ENCODE measurements at regions not wholly inside any gene's neighbourhood (a gene's known extent, or its start where the extent isn't known, plus 50 kb on each side); places are given as distances from the start of the nearest gene placed in this dataset.

GRCh38 chr2:120499784-120500495 lies 154.0 kb downstream of the INHBB start (continued):
- no peak for TF ChIP-seq AKNA (CRISPR knock-in tag; IDR thresholded peaks at IDR 0.05; ENCODE audit: borderline replicate concordance)
- no peak for TF ChIP-seq PRMT3 (CRISPR knock-in tag; IDR thresholded peaks at IDR 0.05; ENCODE audit: borderline replicate concordance, low read depth)
- TF ChIP-seq HMG20A (CRISPR knock-in tag; IDR thresholded peaks at IDR 0.05; ENCODE audit: borderline replicate concordance), result peak; percentile 71; the same call in 1 of the 2 replicates
- TF ChIP-seq MZF1 (CRISPR knock-in tag; IDR thresholded peaks at IDR 0.05; ENCODE audit: borderline replicate concordance), result no peak
- 0 out of 2 replicates have a peak, but pooled peaks have one; percentile 22 for TF ChIP-seq FOXP4 (CRISPR knock-in tag; IDR thresholded peaks at IDR 0.05)
- peak; percentile 27; the same call in 1 of the 2 replicates for TF ChIP-seq FOXA3 (CRISPR knock-in tag; IDR thresholded peaks at IDR 0.05)
- TF ChIP-seq ZNF407 (CRISPR knock-in tag; IDR thresholded peaks at IDR 0.05; ENCODE audit: not compliant biosample characterization), result no peak
- no peak for TF ChIP-seq ZNF597 (CRISPR knock-in tag; IDR thresholded peaks at IDR 0.05)
- TF ChIP-seq NFYB (CRISPR knock-in tag; IDR thresholded peaks at IDR 0.05), result peak; percentile 14; the same call in 1 of the 2 replicates
